BJ (cell line): ENCODE measurements at regions not wholly inside any gene's neighbourhood (a gene's known extent, or its start where the extent isn't known, plus 50 kb on each side); places are given as distances from the start of the nearest gene placed in this dataset.

Experiments
- CTCF ChIA-PET: fragments of 350-600 bp; formaldehyde crosslinking; extraction: SDS; loops from one replicate; lab custom pipeline; 2021; ENCODE audit warnings: antibody characterized with exemption, inconsistent platforms; lab: Yijun Ruan, JAX
- POLR2A ChIA-PET: fragments of 300-600 bp; sonication (Branson Sonifier 250); formaldehyde crosslinking; extraction: SDS; loops from one replicate; lab custom pipeline; 2021; ENCODE audit warnings: antibody characterized with exemption; lab: Charles Lee
- DNase-seq: peaks from one replicate; pipeline ENCODE4 v3.0.0-alpha.2; 2011; ENCODE audit warnings: low read depth
- H3K27me3 ChIP-seq: 2 replicates; pipeline ENCODE4 v1.6.0; 2011; ENCODE audit warnings: low read length; ENCODE audit not compliant: control insufficient read depth, insufficient read depth
- H3K36me3 ChIP-seq: 2 replicates; pipeline ENCODE4 v1.5.1; 2011; ENCODE audit warnings: low read length; ENCODE audit not compliant: control insufficient read depth, insufficient read depth
- H3K4me3 ChIP-seq: 2 replicates; pipeline ENCODE4 v1.5.1; 2011; ENCODE audit warnings: low read depth, mild to moderate bottlenecking, control low read depth, low read length
- CTCF ChIP-seq: IDR thresholded peaks from 2 replicates; pipeline ENCODE4 v1.5.1; 2011; ENCODE audit warnings: low read depth, mild to moderate bottlenecking, control low read depth, inconsistent platforms, low read length, moderate library complexity; ENCODE audit not compliant: insufficient read depth

- no peak for DNase-seq
- ChIA-PET POLR2A (no interaction called here), CTCF (no interaction called here)
- Histone ChIP-seq H3K27me3 (peaks cover 4% of the 10 kb centered on the region), H3K36me3 (no peaks in the 10 kb centered on the region), H3K4me3 (no peak overlapping the region)
- no peak for TF ChIP-seq CTCF
Measured at GRCh38 chr22:27130906-27131305, 473.5 kb downstream of the MIAT start.

GRCh38 chr22:27131346-27131745 is 474.0 kb downstream of the MIAT start:
- H3K27me3 ChIP-seq: peaks cover 4% of the 10 kb centered on the region
- no peak overlapping the region for H3K4me3 ChIP-seq
- TF ChIP-seq CTCF: no peak
- DNase-seq: no peak
- ChIA-PET CTCF (no interaction called here), POLR2A (no interaction called here)
- no peaks in the 10 kb centered on the region for H3K36me3 ChIP-seq

- H3K4me3 ChIP-seq: no peak overlapping the region
- peaks cover 4% of the 10 kb centered on the region for H3K27me3 ChIP-seq
- POLR2A ChIA-PET: no interaction called here
- no peak for TF ChIP-seq CTCF
- CTCF ChIA-PET: interaction anchor here (0.6 to 1.2 kb wide), 4 partner anchors 39 to 746 kb away, joined by 3 read pairs; no protein-coding TSS in a partner anchor
- no peak for DNase-seq
- H3K36me3 ChIP-seq: no peaks in the 10 kb centered on the region
Measured at GRCh38 chr22:27132400-27132799, 475.0 kb downstream of the MIAT start.

DNA sequence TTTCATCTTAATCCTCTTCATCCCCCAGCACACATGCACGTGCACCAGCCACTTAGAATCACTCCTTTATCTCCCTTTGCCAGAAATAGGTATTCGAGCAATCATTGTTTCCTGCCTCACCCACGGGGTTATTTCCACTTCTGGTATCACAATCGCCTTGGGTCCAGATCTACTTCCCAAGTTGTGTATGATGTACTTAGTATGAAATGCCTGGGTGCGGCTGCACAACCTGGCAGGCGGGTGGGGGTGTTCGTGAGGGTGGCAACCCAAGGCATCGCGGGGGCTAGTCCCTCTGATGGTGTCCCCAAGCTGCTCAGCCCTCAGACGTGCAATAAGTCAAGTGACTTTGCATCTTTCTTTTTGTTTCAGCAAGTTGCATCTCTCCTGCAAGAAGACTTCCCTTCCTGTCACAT is 475.6 kb downstream of the MIAT start:
- no peaks in the 10 kb centered on the region for H3K27me3 ChIP-seq
- H3K4me3 ChIP-seq: no peak overlapping the region
- CTCF ChIA-PET: interaction anchor here (1.2 kb wide), 1 partner anchor 38 kb away, joined by 3 read pairs; no protein-coding TSS in a partner anchor
- no peaks in the 10 kb centered on the region for H3K36me3 ChIP-seq
- TF ChIP-seq CTCF: no peak
- POLR2A ChIA-PET: no interaction called here
- DNase-seq: no peak

GRCh38 chr22:27133681-27134314 is 476.4 kb downstream of the MIAT start:
- H3K27me3 ChIP-seq: no peaks in the 10 kb centered on the region
- TF ChIP-seq CTCF: no peak
- H3K36me3 ChIP-seq: no peaks in the 10 kb centered on the region
- ChIA-PET CTCF (interaction anchor here (1.2 to 1.4 kb wide), 2 partner anchors 21 to 38 kb away, joined by 3 to 4 read pairs; no protein-coding TSS in a partner anchor), POLR2A (no interaction called here)
- no peak overlapping the region for H3K4me3 ChIP-seq
- DNase-seq: no peak
